GM19099 (cell line): ENCODE measurements at regions not wholly inside any gene's neighbourhood (a gene's known extent, or its start where the extent isn't known, plus 50 kb on each side); places are given as distances from the start of the nearest gene placed in this dataset.

Source experiments
- POLR2A ChIP-seq: IDR thresholded peaks from 3 replicates; pipeline ENCODE4 v1.6.1; 2011; ENCODE audit warnings: low read depth; ENCODE audit not compliant: insufficient read length; ENCODE audit errors: extremely low read depth

DNA sequence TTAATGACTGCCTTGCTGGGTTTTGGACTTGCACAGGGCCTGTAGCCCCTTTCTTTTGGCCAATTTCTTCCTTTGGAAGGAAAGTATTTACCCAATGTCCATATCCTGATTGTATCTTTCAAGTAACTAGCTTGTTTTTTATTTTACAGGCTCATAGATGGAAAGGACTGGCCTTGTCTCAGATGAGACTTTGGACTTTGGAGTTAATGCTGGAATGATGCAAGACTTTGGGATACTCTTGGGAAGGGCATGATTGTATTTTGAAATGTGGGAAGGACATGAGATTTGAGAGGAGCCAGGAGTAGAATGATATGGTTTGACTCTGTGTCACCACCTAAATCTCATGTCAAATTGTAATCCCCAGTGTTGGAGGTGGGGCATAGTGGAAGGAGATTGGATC lies 140.1 kb downstream of the C1orf94 start:
- no peak for TF ChIP-seq POLR2A

DNA sequence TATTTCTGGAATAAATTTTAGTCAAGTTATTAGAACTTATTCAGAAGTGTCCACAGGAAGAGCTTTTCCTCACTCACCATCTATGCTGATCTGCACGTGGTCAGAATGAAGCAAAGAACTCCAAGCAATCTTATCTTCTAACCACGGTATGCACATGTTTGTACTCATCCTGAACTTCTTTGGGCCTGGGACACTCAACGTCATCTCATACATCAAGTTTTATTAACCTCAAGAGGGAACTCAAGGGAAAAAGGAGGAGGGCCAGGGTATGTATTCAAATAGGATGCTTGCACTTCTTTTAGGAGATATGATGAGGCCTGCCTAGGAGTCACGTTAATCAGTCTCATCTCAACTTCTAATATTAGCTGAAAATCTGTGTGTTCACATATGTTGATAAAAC lies 142.5 kb downstream of the C1orf94 start:
- no peak for TF ChIP-seq POLR2A

DNA sequence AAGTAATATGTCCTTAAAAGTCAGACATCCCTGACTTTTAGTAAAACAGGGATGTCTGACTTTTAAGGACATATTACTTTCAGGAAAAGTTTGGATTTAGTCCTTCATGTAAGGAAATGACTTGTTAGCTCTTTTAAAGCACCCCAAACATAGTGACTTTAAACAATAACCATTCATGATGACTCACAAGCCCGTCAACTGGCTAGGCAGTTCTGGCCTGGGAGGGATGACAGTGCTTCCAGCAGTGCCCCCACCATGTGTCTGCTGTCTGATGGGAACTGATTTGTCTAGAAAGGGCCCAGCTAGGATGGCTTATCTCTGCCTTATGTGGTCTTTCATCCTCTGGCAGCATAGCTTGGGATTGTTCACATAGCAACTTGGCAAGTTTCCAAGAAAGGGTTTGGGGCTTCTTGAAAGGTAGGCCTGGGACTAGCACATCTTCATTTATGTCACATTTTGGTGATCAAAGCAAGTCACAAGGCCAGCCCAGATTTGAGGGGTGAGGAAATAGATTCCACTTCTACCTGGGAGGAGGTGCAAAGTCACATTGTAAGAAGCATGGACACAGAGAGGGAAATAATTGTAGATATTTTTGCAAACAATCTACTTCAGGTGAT lies 143.5 kb downstream of the C1orf94 start:
- no peak for TF ChIP-seq POLR2A

DNA sequence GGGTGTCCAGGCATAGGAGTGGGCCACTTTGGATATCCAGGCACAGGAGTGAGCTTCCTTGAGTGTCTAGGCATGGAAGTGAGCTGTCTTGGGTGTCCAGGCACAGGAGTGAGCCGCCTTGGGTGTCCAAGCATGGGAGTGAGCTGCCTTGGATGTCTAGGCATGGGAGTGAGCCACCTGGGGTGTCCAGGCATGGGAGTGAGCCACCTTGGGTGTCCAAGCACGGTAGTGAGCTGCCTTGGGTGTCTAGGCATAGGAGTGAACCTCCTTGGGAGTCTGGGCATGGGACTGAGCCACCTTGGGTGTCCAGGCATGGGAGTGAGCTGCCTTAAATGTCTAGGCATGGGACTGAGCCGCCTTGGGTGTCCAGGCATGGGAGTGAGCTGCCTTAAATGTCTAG lies 146.3 kb downstream of the C1orf94 start:
- TF ChIP-seq POLR2A, result no peak

DNA sequence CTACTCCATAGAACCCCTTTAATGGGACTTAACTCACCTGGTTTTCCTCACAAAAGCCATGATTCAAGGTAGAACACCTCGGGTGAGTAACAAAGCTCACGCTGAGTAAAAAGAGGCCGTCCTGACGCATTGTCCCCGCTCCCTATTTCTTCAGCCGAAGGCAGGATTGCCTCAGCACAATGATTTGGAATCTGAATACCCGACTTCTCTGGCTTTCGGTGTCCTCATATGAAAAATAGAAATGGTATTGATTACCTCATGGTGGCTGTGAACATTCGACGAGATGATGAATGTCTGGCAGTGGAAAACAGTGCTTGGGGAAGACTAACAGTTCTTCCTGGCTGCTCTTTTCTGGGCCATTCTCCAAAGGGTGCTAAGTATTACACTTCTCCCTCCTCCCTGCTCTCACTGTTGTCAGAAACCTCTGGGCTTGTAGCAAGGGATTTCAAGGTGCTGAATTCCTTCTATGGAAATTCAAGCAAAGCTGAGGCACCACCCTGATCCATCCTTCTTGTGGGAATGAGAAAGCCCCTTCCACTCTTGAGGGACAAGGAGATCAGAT lies 148.3 kb downstream of the C1orf94 start:
- no peak for TF ChIP-seq POLR2A

DNA sequence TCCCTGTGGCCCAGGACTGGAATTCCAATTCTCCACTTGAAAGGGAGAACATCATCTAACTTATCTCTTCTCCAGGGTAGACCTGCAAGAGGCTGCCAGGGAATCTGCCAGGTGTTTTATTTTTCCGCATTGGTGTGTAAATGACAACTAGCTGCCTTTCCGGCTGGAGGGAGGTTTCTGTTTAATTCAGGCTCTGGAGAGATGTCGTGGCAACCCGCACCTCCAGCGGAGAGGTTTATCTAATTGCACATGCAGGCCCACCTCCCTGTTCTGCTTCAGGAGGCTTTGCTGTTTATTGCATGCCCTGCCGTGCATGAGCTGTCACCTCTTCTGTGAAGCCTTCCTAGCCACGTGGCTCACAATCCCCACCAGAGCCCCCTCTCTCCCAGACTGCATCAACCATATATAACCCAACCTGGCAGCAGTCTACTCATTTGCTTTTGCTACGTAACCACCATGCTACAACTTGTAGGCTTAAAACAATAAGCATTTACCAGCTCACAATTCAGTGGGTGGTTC lies 151.6 kb downstream of the C1orf94 start:
- no peak for TF ChIP-seq POLR2A

DNA sequence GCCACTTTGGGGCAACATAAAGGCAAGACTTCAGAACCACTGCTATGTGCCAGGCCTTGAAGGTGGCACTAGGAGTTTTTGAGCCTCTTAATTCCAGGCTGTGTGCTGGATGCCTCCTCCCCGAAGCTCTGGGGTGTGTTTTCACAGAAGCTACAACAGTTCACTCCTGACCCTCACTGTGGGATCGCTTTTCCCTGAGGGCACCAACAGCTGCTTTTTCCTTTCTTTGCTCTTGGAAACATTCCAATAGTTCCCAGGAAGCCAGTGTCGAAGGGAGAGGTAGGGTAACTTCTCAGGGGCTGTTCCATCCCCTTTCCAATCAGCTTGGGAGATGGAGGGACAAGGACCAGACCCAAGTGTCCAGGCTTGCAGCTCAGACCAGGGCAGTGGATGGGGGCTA lies 153.4 kb downstream of the C1orf94 start:
- no peak for TF ChIP-seq POLR2A

DNA sequence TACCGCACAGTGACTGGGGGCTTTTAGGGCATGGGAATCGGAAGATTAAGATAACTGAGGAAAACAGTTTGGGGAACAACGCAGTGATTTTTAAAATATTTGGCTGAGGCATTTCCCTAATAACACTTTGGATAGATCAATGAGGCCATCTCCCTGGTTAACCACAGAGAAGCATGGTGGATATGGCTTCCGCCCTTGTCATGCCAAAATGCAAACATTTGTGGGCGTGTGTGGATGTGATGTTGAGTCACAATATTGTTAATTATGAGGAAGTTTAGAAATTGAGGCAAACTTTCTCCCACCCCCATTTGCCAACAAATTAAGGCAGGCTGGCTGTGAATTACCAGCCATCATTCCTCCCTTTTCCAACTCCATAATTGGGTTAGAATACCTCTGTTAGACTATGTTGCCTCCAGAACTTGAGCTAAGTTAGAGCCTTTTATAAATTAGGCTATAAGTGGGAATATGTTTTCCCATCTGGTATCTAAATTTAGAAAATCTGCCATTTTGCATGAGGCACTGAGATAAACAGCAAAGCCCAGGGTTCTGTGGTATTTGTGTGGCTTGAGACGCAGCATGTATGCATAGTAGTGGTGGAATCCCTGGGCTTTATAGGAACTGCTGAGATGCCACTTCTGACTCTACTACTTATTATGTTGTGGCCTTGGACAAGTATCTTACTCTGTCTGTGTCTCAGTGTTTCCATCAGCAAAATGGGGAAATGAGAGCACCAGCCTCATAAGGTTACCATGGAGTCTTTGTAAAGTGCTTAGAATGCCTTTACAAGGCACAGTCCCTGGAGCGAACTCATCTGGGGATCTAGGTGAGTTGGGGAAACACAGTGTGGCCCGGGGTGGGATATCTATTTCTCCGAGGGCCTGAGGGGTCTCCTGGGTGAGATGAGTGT lies 154.6 kb downstream of the C1orf94 start:
- TF ChIP-seq POLR2A, result no peak

DNA sequence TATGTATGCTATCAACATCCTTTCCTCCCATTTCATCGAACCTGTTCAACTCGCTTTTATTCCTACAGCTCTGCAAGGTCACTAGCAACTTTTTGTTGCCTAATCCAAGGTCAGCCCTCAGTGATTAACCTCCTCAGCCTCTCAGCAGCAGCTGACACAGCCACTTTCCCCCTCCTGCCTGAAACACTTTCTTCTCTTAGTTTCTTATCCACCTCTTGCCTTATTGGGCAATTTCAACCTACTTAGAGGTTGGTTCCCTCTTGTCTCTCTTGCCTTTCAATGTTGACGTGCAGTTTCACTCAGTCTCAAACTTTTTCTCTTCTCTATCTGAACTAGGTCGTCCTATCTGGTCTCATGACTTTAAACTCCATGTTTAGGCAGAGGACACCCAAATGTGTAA lies 156.3 kb downstream of the C1orf94 start:
- no peak for TF ChIP-seq POLR2A

DNA sequence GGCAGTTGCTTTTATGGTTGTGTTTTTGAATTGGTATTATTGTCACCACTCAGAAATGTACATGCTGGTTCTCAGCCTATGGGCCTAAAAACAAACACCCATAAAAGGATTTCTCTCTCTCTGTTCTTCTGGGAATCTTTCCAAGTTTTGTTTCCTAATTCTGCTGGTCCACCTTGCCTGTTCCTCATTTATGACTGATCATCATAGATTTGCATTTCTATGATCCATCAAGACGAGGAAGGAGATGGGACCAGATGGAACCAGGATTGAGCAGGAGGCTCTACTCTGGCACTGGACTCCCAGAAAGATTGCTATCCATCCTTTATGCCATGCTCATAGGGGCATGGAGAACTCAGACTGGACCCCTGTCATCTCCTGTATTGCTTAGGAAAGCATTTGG lies 162.2 kb downstream of the C1orf94 start:
- TF ChIP-seq POLR2A, result no peak

DNA sequence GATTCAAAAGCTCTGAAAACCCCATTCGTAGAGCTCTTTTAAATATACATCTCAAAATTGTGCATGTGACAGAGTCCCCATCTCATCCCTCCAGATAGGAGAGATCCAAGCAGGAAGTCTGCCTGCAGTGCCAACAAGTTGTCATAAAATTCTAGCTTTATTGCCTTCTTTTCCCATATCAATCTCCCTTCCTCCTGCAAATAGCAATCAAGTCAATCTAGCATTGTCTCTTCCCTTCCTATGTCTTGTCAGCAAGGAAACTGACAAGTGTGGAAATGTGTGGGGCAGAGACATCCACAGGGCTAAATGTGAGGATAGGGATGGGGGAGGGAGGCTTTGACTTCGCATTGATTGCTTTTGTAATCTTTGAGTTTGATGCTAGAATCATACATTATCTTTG lies 165.2 kb downstream of the C1orf94 start:
- TF ChIP-seq POLR2A, result no peak

DNA sequence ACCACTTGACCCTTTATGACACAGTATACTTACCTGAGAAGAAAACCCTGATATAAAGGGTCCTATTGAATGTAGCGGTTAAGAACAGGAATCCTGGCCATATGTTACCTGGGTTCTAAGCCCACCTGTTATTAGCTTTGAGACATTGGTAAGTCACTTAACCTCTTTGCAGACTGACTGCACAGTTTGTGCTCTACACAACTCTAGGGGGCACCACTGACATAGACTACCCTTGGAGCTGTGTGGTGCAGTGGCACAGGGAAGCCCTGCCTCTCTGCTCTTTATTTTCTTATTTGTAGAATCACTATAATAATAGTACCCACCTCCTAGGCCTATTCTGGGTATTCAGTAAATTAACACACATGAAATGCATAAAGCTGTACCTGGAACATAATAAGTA lies 165.6 kb downstream of the C1orf94 start:
- TF ChIP-seq POLR2A, result no peak

DNA sequence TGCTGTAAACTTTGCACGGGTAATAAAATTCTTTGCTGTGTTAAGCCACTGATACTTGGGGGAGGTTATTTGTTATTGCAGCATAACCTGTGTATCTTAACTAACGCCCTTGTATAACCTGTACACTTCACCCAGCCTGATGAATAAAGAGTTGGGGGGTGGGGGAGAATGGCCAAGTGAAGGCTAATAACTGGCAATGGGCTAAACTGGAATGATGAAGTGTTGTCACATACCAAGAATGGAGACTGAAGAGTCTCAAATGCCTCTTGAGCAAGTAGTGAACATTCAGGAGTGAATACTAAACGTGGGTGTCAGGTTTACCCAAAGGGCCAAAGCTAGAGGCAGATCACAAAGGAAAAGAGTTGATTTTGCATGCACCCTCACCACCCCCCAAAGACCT lies 169.4 kb downstream of the C1orf94 start:
- no peak for TF ChIP-seq POLR2A

DNA sequence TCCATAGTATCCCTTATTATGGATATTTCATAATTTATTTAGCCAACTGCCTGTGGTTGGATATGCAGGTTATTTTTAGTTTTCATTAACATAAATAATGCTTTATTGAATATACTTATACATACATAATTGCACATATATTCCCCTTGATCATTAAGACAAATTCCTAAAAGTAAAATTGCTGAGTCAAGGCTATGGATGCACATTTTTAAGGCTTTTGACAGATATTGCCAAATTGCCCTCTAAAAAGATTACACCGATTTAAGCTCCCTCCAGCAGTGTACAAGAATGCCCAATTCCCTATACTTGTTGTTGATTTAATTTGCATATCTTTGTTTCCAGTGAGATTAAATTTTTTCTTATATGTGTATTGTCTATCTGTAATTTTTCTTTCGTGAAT lies 176.7 kb downstream of the C1orf94 start:
- TF ChIP-seq POLR2A, result no peak

DNA sequence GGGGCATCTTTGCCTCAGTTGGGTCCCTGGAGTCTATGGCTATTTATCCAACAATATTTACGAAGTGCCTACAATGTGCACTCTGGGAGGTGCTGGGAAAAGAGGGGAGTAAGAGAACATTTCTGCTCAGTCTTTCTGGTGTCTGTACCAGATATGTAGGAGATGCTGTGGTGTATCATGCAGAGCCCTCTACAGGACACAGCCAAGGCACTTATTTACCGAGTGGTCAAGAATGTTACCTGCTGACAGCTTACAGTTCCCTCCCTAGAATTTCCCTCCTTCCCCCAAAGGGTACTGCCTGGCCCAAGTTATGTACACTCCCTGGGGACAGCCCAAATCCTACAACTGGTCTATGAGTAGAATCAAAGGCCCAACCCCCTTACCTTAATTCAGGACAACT lies 177.7 kb downstream of the C1orf94 start:
- TF ChIP-seq POLR2A, result no peak

DNA sequence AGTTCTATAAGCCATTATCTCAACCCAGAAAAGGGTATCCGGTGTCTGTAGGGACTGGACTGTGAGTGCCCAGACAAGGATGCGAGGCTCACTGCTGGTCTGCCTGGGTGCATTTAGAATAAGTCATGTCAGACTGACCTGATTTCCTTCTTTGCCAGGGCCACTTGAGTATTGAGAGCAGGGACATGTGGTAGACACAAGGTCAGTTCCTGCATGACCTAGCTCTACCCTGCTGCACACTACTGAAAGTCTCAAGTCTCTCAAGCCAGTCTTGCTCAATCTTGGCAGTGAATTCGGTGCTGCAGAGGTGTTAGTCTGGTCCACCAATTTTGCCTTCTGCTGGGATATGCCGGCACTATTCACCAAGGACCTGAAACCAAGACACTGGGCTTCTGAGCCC lies 180.1 kb downstream of the C1orf94 start:
- TF ChIP-seq POLR2A, result no peak
